GM10248 (cell line): ENCODE measurements at regions not wholly inside any gene's neighbourhood (a gene's known extent, or its start where the extent isn't known, plus 50 kb on each side); places are given as distances from the start of the nearest gene placed in this dataset.
"Not testable (repeated sequence)": the region's sequence is repeated elsewhere in the genome, so short reads cannot be mapped to it uniquely, and the experiment has no call there.

Experiments
- CTCF ChIA-PET: fragments of 300-600 bp; sonication (Branson Sonifier 250); formaldehyde crosslinking; extraction: SDS; loops from one replicate; lab custom pipeline; 2021; ENCODE audit warnings: antibody characterized with exemption; lab: Yijun Ruan, JAX
- POLR2A ChIA-PET: fragments of 350-650 bp; sonication (Branson Sonifier 250); formaldehyde crosslinking; extraction: SDS; loops from one replicate; lab custom pipeline; 2020; ENCODE audit warnings: antibody characterized with exemption; lab: Yijun Ruan, JAX
- DNase-seq: peaks from one replicate; pipeline ENCODE4 v3.0.0; 2012; ENCODE audit errors: extremely low spot score
- CTCF ChIP-seq: IDR thresholded peaks from 2 replicates; pipeline ENCODE4 v1.5.1; 2012; ENCODE audit warnings: mild to moderate bottlenecking, low read depth; ENCODE audit errors: extremely low read depth, missing control alignments, control extremely low read depth

- POLR2A ChIA-PET: no interaction called here
Observed at GRCh38 chr7:53609185-53609584, 573.8 kb downstream of the POM121L12 start.

GRCh38 chr7:53611043-53611442 is 575.6 kb downstream of the POM121L12 start:
- ChIA-PET POLR2A (no interaction called here), CTCF (no interaction called here)
- TF ChIP-seq CTCF: no peak
- no peak for DNase-seq

More at GRCh38 chr7:53609185-53609584, 573.8 kb downstream of the POM121L12 start:
- no peak for TF ChIP-seq CTCF
- no peak for DNase-seq
- CTCF ChIA-PET: interaction anchor here (0.8 kb wide), 1 partner anchor 9 kb away, joined by 3 read pairs; no protein-coding TSS in a partner anchor

GRCh38 chr7:53624356-53624755 is 588.9 kb downstream of the POM121L12 start:
- TF ChIP-seq CTCF: no peak
- no peak for DNase-seq
- ChIA-PET POLR2A (no interaction called here), CTCF (no interaction called here)

GRCh38 chr7:53628775-53629174 is 593.3 kb downstream of the POM121L12 start:
- ChIA-PET CTCF (no interaction called here), POLR2A (no interaction called here)
- no peak for DNase-seq
- TF ChIP-seq CTCF: no peak

- CTCF ChIA-PET, POLR2A ChIA-PET, DNase-seq: not testable (repeated sequence)
Observed at GRCh38 chr7:53635251-53635650, 599.8 kb downstream of the POM121L12 start.

GRCh38 chr7:53638517-53638916 is 603.1 kb downstream of the POM121L12 start:
- POLR2A ChIA-PET: no interaction called here
- CTCF ChIA-PET: no interaction called here
- DNase-seq: no peak
- TF ChIP-seq CTCF: no peak

GRCh38 chr7:53641091-53641490 is 605.7 kb downstream of the POM121L12 start:
- ChIA-PET CTCF (no interaction called here), POLR2A (no interaction called here)
- DNase-seq: no peak
- no peak for TF ChIP-seq CTCF
